Tibial nerve (tissue), 3 donors: ENCODE measurements at regions not wholly inside any gene's neighbourhood (a gene's known extent, or its start where the extent isn't known, plus 50 kb on each side); places are given as distances from the start of the nearest gene placed in this dataset.
"Not testable (repeated sequence)": the region's sequence is repeated elsewhere in the genome, so short reads cannot be mapped to it uniquely, and the experiment has no call there.

Experiments used
- POLR2A ChIP-seq, 2 donors: fragments of 450-650 bp; IDR thresholded peaks; one replicate each; pipeline ENCODE4 v1.6.1; 2017; ENCODE audit warnings: antibody characterized with exemption in 2 of 2, mild to moderate bottlenecking in 2 of 2, moderate library complexity in 2 of 2
- TF ChIP-seq, protein P1 (sequence below), 5 experiments: fragments of 200-600 bp in 3 of 5; fragments of 450-650 bp in 2 of 5; sonication (generic) in 3 of 5; IDR thresholded peaks; one replicate each; pipeline ENCODE4 v1.5.1; 2016 to 2019; ENCODE audit warnings: antibody characterized with exemption in 5 of 5, mild to moderate bottlenecking in 3 of 5, moderate library complexity in 2 of 5

DNA sequence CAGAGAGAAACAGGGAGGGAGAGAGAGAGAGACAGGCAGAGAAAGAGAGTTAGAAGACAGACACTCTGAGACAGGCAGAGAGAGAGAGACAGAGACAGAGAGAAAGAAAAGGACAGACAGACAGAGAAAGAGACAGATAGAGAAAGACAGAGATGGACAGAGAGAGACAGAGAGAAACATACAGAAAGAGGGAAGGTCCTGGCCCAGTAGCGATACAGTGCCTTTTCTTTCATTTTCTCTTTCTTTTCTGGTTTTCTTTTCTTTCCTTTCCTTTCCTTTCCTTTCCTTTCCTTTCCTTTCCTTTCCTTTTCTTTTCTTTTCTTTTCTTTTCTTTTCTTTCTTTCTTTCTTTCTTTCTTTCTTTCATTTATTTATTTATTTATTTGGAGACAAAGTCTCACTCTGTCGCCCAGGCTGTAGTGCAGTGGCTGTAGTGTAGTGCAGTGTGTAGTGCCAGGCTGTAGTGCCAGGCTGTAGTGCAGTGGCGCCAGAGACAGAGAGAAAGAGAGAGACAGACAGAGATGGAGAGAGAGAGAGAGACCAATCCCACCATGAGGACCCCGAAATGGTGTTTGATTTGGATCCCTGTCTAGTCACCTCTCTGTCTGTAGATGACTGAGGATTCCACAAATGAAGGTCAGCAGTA is 1501.5 kb upstream of the DEFB115 start:
- TF ChIP-seq, protein P1, sequence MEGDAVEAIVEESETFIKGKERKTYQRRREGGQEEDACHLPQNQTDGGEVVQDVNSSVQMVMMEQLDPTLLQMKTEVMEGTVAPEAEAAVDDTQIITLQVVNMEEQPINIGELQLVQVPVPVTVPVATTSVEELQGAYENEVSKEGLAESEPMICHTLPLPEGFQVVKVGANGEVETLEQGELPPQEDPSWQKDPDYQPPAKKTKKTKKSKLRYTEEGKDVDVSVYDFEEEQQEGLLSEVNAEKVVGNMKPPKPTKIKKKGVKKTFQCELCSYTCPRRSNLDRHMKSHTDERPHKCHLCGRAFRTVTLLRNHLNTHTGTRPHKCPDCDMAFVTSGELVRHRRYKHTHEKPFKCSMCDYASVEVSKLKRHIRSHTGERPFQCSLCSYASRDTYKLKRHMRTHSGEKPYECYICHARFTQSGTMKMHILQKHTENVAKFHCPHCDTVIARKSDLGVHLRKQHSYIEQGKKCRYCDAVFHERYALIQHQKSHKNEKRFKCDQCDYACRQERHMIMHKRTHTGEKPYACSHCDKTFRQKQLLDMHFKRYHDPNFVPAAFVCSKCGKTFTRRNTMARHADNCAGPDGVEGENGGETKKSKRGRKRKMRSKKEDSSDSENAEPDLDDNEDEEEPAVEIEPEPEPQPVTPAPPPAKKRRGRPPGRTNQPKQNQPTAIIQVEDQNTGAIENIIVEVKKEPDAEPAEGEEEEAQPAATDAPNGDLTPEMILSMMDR (IDR thresholded peaks at IDR 0.05): not testable (repeated sequence)
- TF ChIP-seq POLR2A (IDR thresholded peaks at IDR 0.05): not testable (repeated sequence)
